ENCODE measurements at regions not wholly inside any gene's neighbourhood (a gene's known extent, or its start where the extent isn't known, plus 50 kb on each side); places are given as distances from the start of the nearest gene placed in this dataset.

- H2AK5ac ChIP-seq (ENCODE audit: low read length): no peak overlapping the region
- H3K4me3 ChIP-seq (ENCODE audit: low read length): no peak overlapping the region
- H3K18ac ChIP-seq (ENCODE audit: low read length): no peak overlapping the region
- H3K27me3 ChIP-seq (ENCODE audit: insufficient read depth, low read length, poor library complexity): no peaks in the 10 kb centered on the region
- no peaks in the 10 kb centered on the region for H3K79me2 ChIP-seq (ENCODE audit: control insufficient read depth, insufficient read depth, low read length)
- no peaks in the 10 kb centered on the region for H3K36me3 ChIP-seq (ENCODE audit: control insufficient read depth, insufficient read depth, low read length)
- no CpG with 5 or more reads among the region's 4 CpGs for WGBS (ENCODE audit: extremely low coverage, insufficient coverage, low lambda C conversion rate)
- H3K79me1 ChIP-seq (ENCODE audit: low read length): no peaks in the 10 kb centered on the region
- DNase-seq: peak; percentile 67
- no peak overlapping the region for H3K9ac ChIP-seq (ENCODE audit: low read length)
- H4K5ac ChIP-seq (ENCODE audit: low read length): no peak overlapping the region
- no peak overlapping the region for H3K56ac ChIP-seq (ENCODE audit: low read length)
- H2BK15ac ChIP-seq (replicated peaks; ENCODE audit: low read depth): no peak overlapping the region
- H3K4me1 ChIP-seq (ENCODE audit: control insufficient read depth, low read depth, low read length): no peaks in the 10 kb centered on the region
- no peak overlapping the region for H4K8ac ChIP-seq (ENCODE audit: low read depth, low read length)
- H3K23ac ChIP-seq (ENCODE audit: low read length): no peak overlapping the region
- no peak overlapping the region for H2BK5ac ChIP-seq (ENCODE audit: low read length)
- no peak overlapping the region for H2BK120ac ChIP-seq (ENCODE audit: low read depth, low read length)
- H3K4ac ChIP-seq (ENCODE audit: low read depth, low read length): no peak overlapping the region
- H3K4me2 ChIP-seq (ENCODE audit: low read length): no peak overlapping the region
- no peak overlapping the region for H3K27ac ChIP-seq (ENCODE audit: low read depth, low read length)
Observed at GRCh38 chr1:213519098-213519497, 468.1 kb downstream of the RPS6KC1 start.

- Histone ChIP-seq H3K23ac (ENCODE audit: low read length) (no peak overlapping the region), H3K27me3 (ENCODE audit: insufficient read depth, low read length, poor library complexity) (no peaks in the 10 kb centered on the region), H3K27ac (ENCODE audit: low read depth, low read length) (no peak overlapping the region), H2AK5ac (ENCODE audit: low read length) (no peak overlapping the region), H3K79me2 (ENCODE audit: control insufficient read depth, insufficient read depth, low read length) (no peaks in the 10 kb centered on the region), H3K56ac (ENCODE audit: low read length) (no peak overlapping the region), H3K79me1 (ENCODE audit: low read length) (no peaks in the 10 kb centered on the region), H3K4me3 (ENCODE audit: low read length) (no peak overlapping the region), H3K4me1 (ENCODE audit: control insufficient read depth, low read depth, low read length) (peaks cover 5% of the 10 kb centered on the region), H3K4me2 (ENCODE audit: low read length) (no peak overlapping the region), H3K9ac (ENCODE audit: low read length) (no peak overlapping the region), H2BK15ac (replicated peaks; ENCODE audit: low read depth) (no peak overlapping the region), H2BK5ac (ENCODE audit: low read length) (no peak overlapping the region), H3K4ac (ENCODE audit: low read depth, low read length) (no peak overlapping the region), H3K18ac (ENCODE audit: low read length) (no peak overlapping the region), H3K36me3 (ENCODE audit: control insufficient read depth, insufficient read depth, low read length) (no peaks in the 10 kb centered on the region), H4K5ac (ENCODE audit: low read length) (no peak overlapping the region), H4K8ac (ENCODE audit: low read depth, low read length) (no peak overlapping the region), H2BK120ac (ENCODE audit: low read depth, low read length) (no peak overlapping the region)
- no peak for DNase-seq
- WGBS (ENCODE audit: extremely low coverage, insufficient coverage, low lambda C conversion rate): no CpG with 5 or more reads among the region's 2 CpGs
Observed at GRCh38 chr1:213521206-213521605, 466.6 kb upstream of the PROX1 start.

GRCh38 chr1:213523781-213524398, 463.9 kb upstream of the PROX1 start:
- Histone ChIP-seq H3K9ac (ENCODE audit: low read length) (no peak overlapping the region), H3K4me2 (ENCODE audit: low read length) (no peak overlapping the region), H3K27ac (ENCODE audit: low read depth, low read length) (no peak overlapping the region), H3K18ac (ENCODE audit: low read length) (no peak overlapping the region), H2BK120ac (ENCODE audit: low read depth, low read length) (no peak overlapping the region), H3K56ac (ENCODE audit: low read length) (no peak overlapping the region), H2BK5ac (ENCODE audit: low read length) (no peak overlapping the region), H3K23ac (ENCODE audit: low read length) (no peak overlapping the region), H3K4ac (ENCODE audit: low read depth, low read length) (no peak overlapping the region), H2BK15ac (replicated peaks; ENCODE audit: low read depth) (no peak overlapping the region), H4K8ac (ENCODE audit: low read depth, low read length) (no peak overlapping the region), H4K5ac (ENCODE audit: low read length) (no peak overlapping the region), H3K4me1 (ENCODE audit: control insufficient read depth, low read depth, low read length) (peaks cover 5% of the 10 kb centered on the region), H3K27me3 (ENCODE audit: insufficient read depth, low read length, poor library complexity) (no peaks in the 10 kb centered on the region), H3K36me3 (ENCODE audit: control insufficient read depth, insufficient read depth, low read length) (no peaks in the 10 kb centered on the region), H2AK5ac (ENCODE audit: low read length) (no peak overlapping the region), H3K4me3 (ENCODE audit: low read length) (no peak overlapping the region), H3K79me2 (ENCODE audit: control insufficient read depth, insufficient read depth, low read length) (no peaks in the 10 kb centered on the region), H3K79me1 (ENCODE audit: low read length) (no peaks in the 10 kb centered on the region)
- DNase-seq: peak; percentile 60
- WGBS (ENCODE audit: extremely low coverage, insufficient coverage, low lambda C conversion rate): no CpG with 5 or more reads among the region's 10 CpGs

GRCh38 chr1:213526306-213526705, 461.5 kb upstream of the PROX1 start:
- H3K18ac ChIP-seq (ENCODE audit: low read length): no peak overlapping the region
- WGBS (ENCODE audit: extremely low coverage, insufficient coverage, low lambda C conversion rate): no CpG with 5 or more reads among the region's 4 CpGs

DNA sequence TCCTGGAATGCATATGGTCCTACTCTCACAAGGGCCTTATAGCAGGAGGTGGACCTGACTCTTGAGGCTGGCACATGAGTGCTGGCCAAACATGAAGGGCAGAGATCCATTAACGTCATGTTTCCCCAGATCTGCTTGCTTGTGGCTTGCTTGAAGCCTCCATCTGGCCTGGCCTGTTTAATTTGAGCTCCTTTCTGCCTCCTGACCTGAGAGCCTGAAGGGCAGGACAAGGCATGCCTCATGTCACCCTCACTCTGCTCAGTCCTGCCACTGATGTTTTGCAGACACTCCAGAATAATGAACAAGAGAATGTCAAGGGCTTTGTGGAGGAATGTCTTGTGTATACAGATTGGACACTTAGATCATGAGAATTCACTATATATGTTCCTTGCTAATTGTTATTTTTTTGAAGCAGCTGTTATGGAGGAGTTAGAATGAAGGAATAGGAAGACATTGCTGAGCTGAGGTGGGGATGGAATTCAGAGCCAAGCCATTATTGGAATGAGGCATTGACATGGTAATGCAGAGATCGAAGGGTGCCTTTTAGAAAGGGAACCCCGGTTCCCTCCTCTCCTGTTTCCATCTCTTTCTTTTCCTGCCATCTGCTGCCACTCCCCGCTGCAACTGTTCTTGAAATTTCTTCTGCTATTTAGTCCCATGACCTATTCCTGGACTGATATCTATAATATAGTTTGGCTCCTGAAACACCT, 457.0 kb upstream of the PROX1 start:
- no peak for DNase-seq
- no CpG with 5 or more reads among the region's 4 CpGs for WGBS (ENCODE audit: extremely low coverage, insufficient coverage, low lambda C conversion rate)
- Histone ChIP-seq H3K79me1 (ENCODE audit: low read length) (no peaks in the 10 kb centered on the region), H3K4me1 (ENCODE audit: control insufficient read depth, low read depth, low read length) (peaks cover 1% of the 10 kb centered on the region), H3K4ac (ENCODE audit: low read depth, low read length) (no peak overlapping the region), H4K8ac (ENCODE audit: low read depth, low read length) (no peak overlapping the region), H3K9ac (ENCODE audit: low read length) (no peak overlapping the region), H3K27ac (ENCODE audit: low read depth, low read length) (no peak overlapping the region), H2AK5ac (ENCODE audit: low read length) (no peak overlapping the region), H2BK5ac (ENCODE audit: low read length) (no peak overlapping the region), H3K27me3 (ENCODE audit: insufficient read depth, low read length, poor library complexity) (no peaks in the 10 kb centered on the region), H3K79me2 (ENCODE audit: control insufficient read depth, insufficient read depth, low read length) (no peaks in the 10 kb centered on the region), H3K4me2 (ENCODE audit: low read length) (no peak overlapping the region), H3K36me3 (ENCODE audit: control insufficient read depth, insufficient read depth, low read length) (no peaks in the 10 kb centered on the region), H2BK15ac (replicated peaks; ENCODE audit: low read depth) (no peak overlapping the region), H3K18ac (ENCODE audit: low read length) (no peak overlapping the region), H2BK120ac (ENCODE audit: low read depth, low read length) (no peak overlapping the region), H3K4me3 (ENCODE audit: low read length) (no peak overlapping the region), H4K5ac (ENCODE audit: low read length) (no peak overlapping the region), H3K56ac (ENCODE audit: low read length) (no peak overlapping the region), H3K23ac (ENCODE audit: low read length) (no peak overlapping the region)

More at GRCh38 chr1:213526306-213526705, 461.5 kb upstream of the PROX1 start:
- Histone ChIP-seq H2BK120ac (ENCODE audit: low read depth, low read length) (no peak overlapping the region), H2BK5ac (ENCODE audit: low read length) (no peak overlapping the region), H3K56ac (ENCODE audit: low read length) (no peak overlapping the region), H3K4me1 (ENCODE audit: control insufficient read depth, low read depth, low read length) (peaks cover 5% of the 10 kb centered on the region), H3K4ac (ENCODE audit: low read depth, low read length) (no peak overlapping the region), H4K5ac (ENCODE audit: low read length) (no peak overlapping the region), H3K23ac (ENCODE audit: low read length) (no peak overlapping the region), H3K36me3 (ENCODE audit: control insufficient read depth, insufficient read depth, low read length) (no peaks in the 10 kb centered on the region), H3K4me2 (ENCODE audit: low read length) (no peak overlapping the region), H3K27me3 (ENCODE audit: insufficient read depth, low read length, poor library complexity) (no peaks in the 10 kb centered on the region), H4K8ac (ENCODE audit: low read depth, low read length) (no peak overlapping the region), H2AK5ac (ENCODE audit: low read length) (no peak overlapping the region), H3K79me2 (ENCODE audit: control insufficient read depth, insufficient read depth, low read length) (no peaks in the 10 kb centered on the region), H2BK15ac (replicated peaks; ENCODE audit: low read depth) (no peak overlapping the region), H3K4me3 (ENCODE audit: low read length) (no peak overlapping the region), H3K9ac (ENCODE audit: low read length) (no peak overlapping the region), H3K79me1 (ENCODE audit: low read length) (no peaks in the 10 kb centered on the region), H3K27ac (ENCODE audit: low read depth, low read length) (no peak overlapping the region)
- DNase-seq: no peak

Data from mesendoderm (in vitro differentiated cells).